ENCODE measurements at regions not wholly inside any gene's neighbourhood (a gene's known extent, or its start where the extent isn't known, plus 50 kb on each side); places are given as distances from the start of the nearest gene placed in this dataset.
"Not testable (repeated sequence)": the region's sequence is repeated elsewhere in the genome, so short reads cannot be mapped to it uniquely, and the experiment has no call there.

DNA sequence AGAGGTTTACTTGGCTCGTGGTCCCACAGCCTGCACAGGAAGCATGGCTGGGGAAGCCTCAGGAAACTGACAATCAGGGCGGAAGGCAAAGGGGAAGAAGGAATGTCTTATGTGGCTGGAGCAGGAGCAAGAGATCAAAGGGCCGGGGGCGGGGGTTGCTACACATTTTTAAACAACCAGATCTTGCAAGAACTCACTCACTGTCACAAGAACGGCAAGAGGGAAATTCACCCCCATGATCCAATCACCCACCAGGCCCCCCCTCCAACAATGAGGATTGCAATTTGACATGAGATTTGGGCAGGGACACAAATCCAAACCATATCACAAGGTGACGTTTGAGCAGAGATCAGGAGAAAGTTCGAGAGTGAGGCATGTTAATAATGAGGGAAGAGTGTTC lies 163.7 kb upstream of the RPH3A start:
- H3K4me3 Mint-ChIP-seq = no peak overlapping the region
- intact Hi-C loops (cut with micrococcal nuclease) = no loop called here
- peaks cover 5% of the 10 kb centered on the region for H3K27me3 Mint-ChIP-seq
- POLR2A ChIA-PET = no interaction called here
- peaks cover 4% of the 10 kb centered on the region for H3K4me1 Mint-ChIP-seq (ENCODE audit: low read depth)
- CTCF ChIA-PET = no interaction called here
- no peak overlapping the region for H3K27ac Mint-ChIP-seq
- TF ChIP-seq, protein P1, sequence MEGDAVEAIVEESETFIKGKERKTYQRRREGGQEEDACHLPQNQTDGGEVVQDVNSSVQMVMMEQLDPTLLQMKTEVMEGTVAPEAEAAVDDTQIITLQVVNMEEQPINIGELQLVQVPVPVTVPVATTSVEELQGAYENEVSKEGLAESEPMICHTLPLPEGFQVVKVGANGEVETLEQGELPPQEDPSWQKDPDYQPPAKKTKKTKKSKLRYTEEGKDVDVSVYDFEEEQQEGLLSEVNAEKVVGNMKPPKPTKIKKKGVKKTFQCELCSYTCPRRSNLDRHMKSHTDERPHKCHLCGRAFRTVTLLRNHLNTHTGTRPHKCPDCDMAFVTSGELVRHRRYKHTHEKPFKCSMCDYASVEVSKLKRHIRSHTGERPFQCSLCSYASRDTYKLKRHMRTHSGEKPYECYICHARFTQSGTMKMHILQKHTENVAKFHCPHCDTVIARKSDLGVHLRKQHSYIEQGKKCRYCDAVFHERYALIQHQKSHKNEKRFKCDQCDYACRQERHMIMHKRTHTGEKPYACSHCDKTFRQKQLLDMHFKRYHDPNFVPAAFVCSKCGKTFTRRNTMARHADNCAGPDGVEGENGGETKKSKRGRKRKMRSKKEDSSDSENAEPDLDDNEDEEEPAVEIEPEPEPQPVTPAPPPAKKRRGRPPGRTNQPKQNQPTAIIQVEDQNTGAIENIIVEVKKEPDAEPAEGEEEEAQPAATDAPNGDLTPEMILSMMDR (IDR thresholded peaks at IDR 0.05) = no peak
- DNase-seq (no peak), ATAC-seq (no peak)
- no peaks in the 10 kb centered on the region for H3K36me3 Mint-ChIP-seq (ENCODE audit: low read depth)
- no peaks in the 10 kb centered on the region for H3K9me3 Mint-ChIP-seq

- H3K4me1 Mint-ChIP-seq (ENCODE audit: low read depth); H3K9me3 Mint-ChIP-seq; H3K4me3 Mint-ChIP-seq; POLR2A ChIA-PET; H3K27ac Mint-ChIP-seq; intact Hi-C loops (cut with micrococcal nuclease); CTCF ChIA-PET; ATAC-seq; H3K36me3 Mint-ChIP-seq (ENCODE audit: low read depth); DNase-seq; H3K27me3 Mint-ChIP-seq: not testable (repeated sequence)
Observed at GRCh38 chr12:112631974-112632373, 159.6 kb upstream of the RPH3A start.

GRCh38 chr12:112635036-112635435 lies 156.5 kb upstream of the RPH3A start:
- Mint-ChIP-seq H3K9me3 (no peaks in the 10 kb centered on the region), H3K4me3 (no peak overlapping the region), H3K4me1 (ENCODE audit: low read depth) (no peaks in the 10 kb centered on the region), H3K27me3 (peaks cover 12% of the 10 kb centered on the region), H3K27ac (no peak overlapping the region), H3K36me3 (ENCODE audit: low read depth) (no peaks in the 10 kb centered on the region)
- intact Hi-C loops (cut with micrococcal nuclease) = no loop called here
- ChIA-PET CTCF (no interaction called here), POLR2A (no interaction called here)
- ATAC-seq (no peak), DNase-seq (no peak)
- TF ChIP-seq, protein P1 (IDR thresholded peaks at IDR 0.05) = no peak

GRCh38 chr12:112638420-112638819 lies 153.1 kb upstream of the RPH3A start:
- TF ChIP-seq, protein P1 (IDR thresholded peaks at IDR 0.05) = no peak
- Mint-ChIP-seq H3K36me3 (ENCODE audit: low read depth) (no peaks in the 10 kb centered on the region), H3K27me3 (peaks cover 20% of the 10 kb centered on the region), H3K4me1 (ENCODE audit: low read depth) (no peaks in the 10 kb centered on the region), H3K9me3 (no peaks in the 10 kb centered on the region), H3K27ac (no peak overlapping the region), H3K4me3 (no peak overlapping the region)
- intact Hi-C loops (cut with micrococcal nuclease) = no loop called here
- ChIA-PET CTCF (no interaction called here), POLR2A (no interaction called here)
- no peak for ATAC-seq
- DNase-seq = no peak

GRCh38 chr12:112645586-112645985 lies 146.0 kb upstream of the RPH3A start:
- DNase-seq (no peak), ATAC-seq (no peak)
- ChIA-PET POLR2A (no interaction called here), CTCF (no interaction called here)
- TF ChIP-seq, protein P1 (IDR thresholded peaks at IDR 0.05) = no peak
- H3K9me3 Mint-ChIP-seq = no peaks in the 10 kb centered on the region
- no peaks in the 10 kb centered on the region for H3K36me3 Mint-ChIP-seq (ENCODE audit: low read depth)
- peaks cover 10% of the 10 kb centered on the region for H3K27me3 Mint-ChIP-seq
- intact Hi-C loops (cut with micrococcal nuclease) = no loop called here
- H3K27ac Mint-ChIP-seq = no peak overlapping the region
- no peak overlapping the region for H3K4me3 Mint-ChIP-seq
- H3K4me1 Mint-ChIP-seq (ENCODE audit: low read depth) = no peaks in the 10 kb centered on the region

- no peak for DNase-seq
Observed at GRCh38 chr12:112656141-112656540, 135.4 kb upstream of the RPH3A start.

More at GRCh38 chr12:112656141-112656540, 135.4 kb upstream of the RPH3A start:
- no peak for ATAC-seq
- ChIA-PET POLR2A (no interaction called here), CTCF (no interaction called here)
- Mint-ChIP-seq H3K36me3 (ENCODE audit: low read depth) (no peaks in the 10 kb centered on the region), H3K27ac (no peak overlapping the region), H3K9me3 (no peaks in the 10 kb centered on the region), H3K4me1 (ENCODE audit: low read depth) (no peaks in the 10 kb centered on the region), H3K27me3 (peaks cover 2% of the 10 kb centered on the region), H3K4me3 (no peak overlapping the region)
- TF ChIP-seq, protein P1 (IDR thresholded peaks at IDR 0.05) = no peak
- intact Hi-C loops (cut with micrococcal nuclease) = no loop called here
